GM23338 (cell line): ENCODE measurements at regions not wholly inside any gene's neighbourhood (a gene's known extent, or its start where the extent isn't known, plus 50 kb on each side); places are given as distances from the start of the nearest gene placed in this dataset.

Experiments used
- CREB1 ChIP-seq: fragments of 250-450 bp; sonication (Bioruptor Pico); IDR thresholded peaks from 2 replicates; pipeline ENCODE4 v1.5.0; 2020; ENCODE audit warnings: low read depth, mild to moderate bottlenecking, moderate library complexity
- CTCF ChIP-seq, 2 experiments: fragments of 200-600 bp in 1 of 2; sonication (generic) in 1 of 2; conservative IDR thresholded peaks; 2 replicates each; pipeline versions ENCODE4 v1.5.1 to v1.6.1; 2016 to 2017; ENCODE audit warnings: antibody characterized with exemption in 2 of 2, low read depth in 2 of 2, mild to moderate bottlenecking in 2 of 2, moderate library complexity in 1 of 2
- ETS1 ChIP-seq: IDR thresholded peaks from 2 replicates; pipeline ENCODE4 v1.6.1; 2016; ENCODE audit warnings: antibody characterized with exemption
- EZH2 ChIP-seq: fragments of 200-600 bp; sonication (generic); IDR thresholded peaks from one replicate; pipeline ENCODE4 v1.8.0; 2017; ENCODE audit warnings: antibody characterized with exemption, mild to moderate bottlenecking, low read depth; ENCODE audit not compliant: unreplicated experiment
- EZH2phosphoT487 ChIP-seq: fragments of 200-600 bp; sonication (generic); IDR thresholded peaks from one replicate; pipeline ENCODE4 v1.8.1; 2018; ENCODE audit warnings: antibody characterized with exemption; ENCODE audit not compliant: unreplicated experiment
- JUNB ChIP-seq: IDR thresholded peaks from one replicate; pipeline ENCODE4 v1.6.1; 2016; ENCODE audit warnings: antibody characterized with exemption; ENCODE audit not compliant: unreplicated experiment
- NANOG ChIP-seq: IDR thresholded peaks from 2 replicates; pipeline ENCODE4 v1.6.1; 2016; ENCODE audit warnings: antibody characterized with exemption, borderline replicate concordance
- POLR2AphosphoS5 ChIP-seq: IDR thresholded peaks from 2 replicates; pipeline ENCODE4 v1.6.1; 2016; ENCODE audit warnings: antibody characterized with exemption, low read depth
- REST ChIP-seq: IDR thresholded peaks from one replicate; pipeline ENCODE4 v1.6.1; 2018; ENCODE audit warnings: antibody characterized with exemption; ENCODE audit not compliant: unreplicated experiment
- STAT1 ChIP-seq: IDR thresholded peaks from one replicate; pipeline ENCODE4 v1.6.1; 2016; ENCODE audit warnings: antibody characterized with exemption; ENCODE audit not compliant: unreplicated experiment

GRCh38 chr21:35162831-35163230 lies 113.7 kb upstream of the RUNX1 start:
- TF ChIP-seq JUNB (no peak), POLR2AphosphoS5 (no peak), CTCF (conservative IDR thresholded peaks at IDR 0.05; ENCODE audit: low read depth in 2 of 2) (no peak), EZH2phosphoT487 (no peak), ETS1 (no peak), REST (no peak), EZH2 (no peak), STAT1 (no peak), CREB1 (CRISPR knock-in tag) (no peak), NANOG (no peak)
